Mesodermal cell (in vitro differentiated cells): ENCODE measurements at regions not wholly inside any gene's neighbourhood (a gene's known extent, or its start where the extent isn't known, plus 50 kb on each side); places are given as distances from the start of the nearest gene placed in this dataset.
A peak's percentile ranks its signal among the peaks of the same experiment; 100 is the strongest.

Experiments
- H3K27ac ChIP-seq: 2 replicates; pipeline ENCODE4 v1.7.0; 2013; ENCODE audit warnings: mild to moderate bottlenecking, low read depth, low read length, moderate library complexity; ENCODE audit not compliant: severe bottlenecking
- H3K36me3 ChIP-seq: 2 replicates; pipeline ENCODE4 v1.7.1; 2013; ENCODE audit warnings: mild to moderate bottlenecking, low read length, moderate library complexity; ENCODE audit not compliant: control insufficient read depth, insufficient read depth
- H3K4me1 ChIP-seq: one replicate; pipeline ENCODE4 v1.7.1; 2013; ENCODE audit warnings: mild to moderate bottlenecking, low read length; ENCODE audit not compliant: insufficient read depth, control insufficient read depth, poor library complexity, severe bottlenecking
- H3K4me3 ChIP-seq: 2 replicates; pipeline ENCODE4 v1.7.0; 2013; ENCODE audit warnings: low read length, control low read depth, mild to moderate bottlenecking; ENCODE audit not compliant: insufficient read depth, poor library complexity, severe bottlenecking; ENCODE audit errors: extremely low read depth
- H3K9me3 ChIP-seq: 2 replicates; pipeline ENCODE4 v1.7.1; 2013; ENCODE audit warnings: mild to moderate bottlenecking, low read length, moderate library complexity; ENCODE audit not compliant: control insufficient read depth
- WGBS, 2 experiments: methylation state at CpG; one replicate each; pipeline ENCODE4 v1.1.5; 2013; ENCODE audit warnings: missing lambda C conversion rate in 2 of 2; ENCODE audit not compliant: insufficient coverage in 2 of 2; 5-methylcytosine and 5-hydroxymethylcytosine counted together

GRCh38 chr21:35321322-35322200 is 272.5 kb upstream of the RUNX1 start:
- Histone ChIP-seq H3K27ac (no peak overlapping the region), H3K4me1 (peaks cover 36% of the 10 kb centered on the region), H3K9me3 (no peaks in the 10 kb centered on the region), H3K36me3 (no peaks in the 10 kb centered on the region), H3K4me3 (no peak overlapping the region)
- WGBS, 2 experiments = 82 to 98% methylated on average over 5 to 6 of the region's 8 CpGs

DNA sequence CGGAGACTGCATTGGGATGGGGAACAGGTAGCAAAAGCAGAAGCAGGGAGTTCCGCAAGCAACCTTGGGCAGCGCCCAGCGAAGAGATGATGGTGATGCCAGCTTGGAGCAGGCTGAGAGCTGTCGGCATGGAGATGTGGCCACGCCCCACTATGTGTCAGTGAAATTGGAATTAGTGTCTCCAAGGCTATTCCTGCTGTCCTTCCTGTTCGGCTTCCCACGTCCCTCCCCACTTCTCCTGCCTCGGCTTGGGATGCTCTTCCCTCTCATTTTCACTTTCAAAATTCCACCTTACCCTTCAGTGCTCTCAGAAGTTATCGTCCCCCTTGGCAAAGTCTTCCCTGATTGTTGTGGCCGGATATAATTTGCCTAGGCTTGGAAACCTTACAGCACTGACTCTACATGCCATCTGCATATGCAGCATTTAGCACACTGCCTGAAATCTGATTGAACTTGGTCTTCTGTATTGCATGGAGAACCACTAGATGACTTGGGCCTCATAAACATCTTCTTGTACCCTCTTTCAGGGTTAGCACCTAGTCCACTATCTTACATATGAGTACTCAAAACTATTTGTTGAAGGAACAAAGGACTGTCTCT is 270.7 kb upstream of the RUNX1 start:
- no peaks in the 10 kb centered on the region for H3K9me3 ChIP-seq
- WGBS, 2 experiments = 93 to 97% methylated on average over 10 of the region's 11 CpGs
- H3K36me3 ChIP-seq = no peaks in the 10 kb centered on the region

GRCh38 chr21:35316933-35317332 is 267.8 kb upstream of the RUNX1 start:
- no peak overlapping the region for H3K4me3 ChIP-seq
- 47% methylated on average over 3 of the region's 4 CpGs; no CpG with 5 or more reads in 1 of the 2 experiments for WGBS, 2 experiments
- H3K36me3 ChIP-seq = no peaks in the 10 kb centered on the region
- H3K4me1 ChIP-seq = peaks cover 21% of the 10 kb centered on the region
- H3K27ac ChIP-seq = peak overlapping the region; percentile 59
- H3K9me3 ChIP-seq = no peaks in the 10 kb centered on the region

More for the DNA sequence above, 270.7 kb upstream of the RUNX1 start:
- Histone ChIP-seq H3K4me1 (peaks cover 35% of the 10 kb centered on the region), H3K27ac (no peak overlapping the region), H3K4me3 (no peak overlapping the region)

GRCh38 chr21:35316456-35316855 is 267.4 kb upstream of the RUNX1 start:
- peak overlapping the region; percentile 59 for H3K27ac ChIP-seq
- H3K36me3 ChIP-seq = no peaks in the 10 kb centered on the region
- no peaks in the 10 kb centered on the region for H3K9me3 ChIP-seq
- peaks cover 21% of the 10 kb centered on the region for H3K4me1 ChIP-seq
- H3K4me3 ChIP-seq = no peak overlapping the region

GRCh38 chr21:35314857-35315582 is 265.9 kb upstream of the RUNX1 start:
- WGBS, 2 experiments = 98 to 99% methylated on average over 5 to 6 of the region's 8 CpGs
- H3K36me3 ChIP-seq = no peaks in the 10 kb centered on the region
- no peak overlapping the region for H3K4me3 ChIP-seq
- no peaks in the 10 kb centered on the region for H3K9me3 ChIP-seq
- H3K4me1 ChIP-seq = peaks cover 21% of the 10 kb centered on the region
- no peak overlapping the region for H3K27ac ChIP-seq

- Histone ChIP-seq H3K27ac (no peak overlapping the region), H3K4me3 (no peak overlapping the region), H3K9me3 (no peaks in the 10 kb centered on the region), H3K4me1 (peaks cover 10% of the 10 kb centered on the region), H3K36me3 (no peaks in the 10 kb centered on the region)
- 94 to 100% methylated on average over 2 to 3 of the region's 3 CpGs for WGBS, 2 experiments
Measured at GRCh38 chr21:35311985-35312384, 262.9 kb upstream of the RUNX1 start.

- WGBS, 2 experiments = 100% methylated on average over 2 of the region's 3 CpGs; no CpG with 5 or more reads in 1 of the 2 experiments
Measured at GRCh38 chr21:35309316-35309715, 260.2 kb upstream of the RUNX1 start.

DNA sequence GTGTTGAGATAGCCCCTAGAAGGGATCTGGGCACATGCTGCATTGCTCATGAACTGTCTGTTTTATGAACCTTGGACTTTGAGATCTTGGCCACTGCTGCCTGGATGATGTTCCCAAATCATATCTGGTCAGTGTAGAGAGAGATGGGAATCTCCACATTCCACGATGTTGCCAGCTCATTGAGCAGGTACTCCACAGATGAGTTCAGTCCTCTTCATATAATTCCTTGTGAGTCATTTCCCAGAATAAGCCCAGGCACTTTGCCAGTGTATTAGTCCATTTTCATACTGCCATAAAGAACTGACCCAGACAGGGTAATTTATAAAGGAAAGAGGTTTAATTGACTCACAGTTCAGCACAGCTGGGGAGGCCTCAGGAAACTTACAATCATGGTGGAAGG is 254.0 kb upstream of the RUNX1 start:
- Histone ChIP-seq H3K4me3 (no peak overlapping the region), H3K4me1 (no peaks in the 10 kb centered on the region), H3K36me3 (no peaks in the 10 kb centered on the region), H3K9me3 (no peaks in the 10 kb centered on the region), H3K27ac (no peak overlapping the region)
- WGBS, 2 experiments = 75 to 88% methylated on average over 1 of the region's 1 CpG

More at GRCh38 chr21:35309316-35309715, 260.2 kb upstream of the RUNX1 start:
- no peak overlapping the region for H3K27ac ChIP-seq
- H3K4me3 ChIP-seq = no peak overlapping the region
- no peaks in the 10 kb centered on the region for H3K9me3 ChIP-seq
- no peaks in the 10 kb centered on the region for H3K36me3 ChIP-seq
- no peaks in the 10 kb centered on the region for H3K4me1 ChIP-seq

DNA sequence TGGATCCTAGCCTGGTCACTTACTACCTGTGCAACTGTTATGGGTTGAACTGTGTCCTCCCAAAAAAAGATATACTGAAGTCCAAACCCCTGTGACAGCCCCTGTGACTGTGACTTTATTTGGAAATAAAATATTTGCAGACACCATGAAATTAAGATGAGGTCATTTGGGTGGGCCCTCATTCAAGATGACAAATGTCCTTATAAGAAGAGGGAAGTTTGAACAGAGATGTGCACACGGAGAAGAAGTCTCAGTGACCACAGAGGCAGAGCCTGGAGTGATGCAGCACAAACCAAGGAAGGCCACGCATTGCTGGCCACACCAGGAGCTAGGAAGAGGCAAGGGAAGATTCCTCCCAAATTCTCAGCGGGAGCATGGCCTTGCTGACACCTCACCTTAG is 249.7 kb upstream of the RUNX1 start:
- Histone ChIP-seq H3K9me3 (no peaks in the 10 kb centered on the region), H3K4me3 (no peak overlapping the region), H3K27ac (no peak overlapping the region), H3K36me3 (no peaks in the 10 kb centered on the region), H3K4me1 (peaks cover 2% of the 10 kb centered on the region)
- WGBS, 2 experiments = 85 to 88% methylated on average over 2 to 3 of the region's 3 CpGs

DNA sequence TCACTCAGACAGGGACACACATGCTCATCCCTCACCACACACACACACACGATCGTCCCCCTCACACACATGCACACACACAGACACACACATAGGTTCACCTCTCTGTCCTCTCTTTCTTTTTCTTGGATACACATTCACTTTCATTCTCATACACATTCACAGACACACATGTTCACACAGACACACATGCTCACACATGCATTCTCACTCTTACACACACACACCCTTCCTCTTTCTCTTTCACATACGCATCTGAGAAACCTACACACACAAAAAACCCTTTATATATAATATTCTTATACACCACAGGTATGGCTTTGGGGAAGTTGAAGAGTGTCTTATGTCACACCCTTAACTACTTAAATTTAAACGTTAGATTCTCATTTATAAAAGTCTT is 248.6 kb upstream of the RUNX1 start:
- H3K9me3 ChIP-seq = no peaks in the 10 kb centered on the region
- WGBS, 2 experiments = 72 to 87% methylated on average over 3 to 4 of the region's 4 CpGs
- H3K27ac ChIP-seq = no peak overlapping the region
- H3K36me3 ChIP-seq = no peaks in the 10 kb centered on the region
- H3K4me1 ChIP-seq = peaks cover 2% of the 10 kb centered on the region
- H3K4me3 ChIP-seq = no peak overlapping the region
